ENCODE measurements at regions not wholly inside any gene's neighbourhood (a gene's known extent, or its start where the extent isn't known, plus 50 kb on each side); places are given as distances from the start of the nearest gene placed in this dataset.
"Not testable (repeated sequence)": the region's sequence is repeated elsewhere in the genome, so short reads cannot be mapped to it uniquely, and the experiment has no call there.

- H3K4me1 Mint-ChIP-seq (ENCODE audit: low read depth in 2 of 2); H3K27ac Mint-ChIP-seq; H3K4me3 Mint-ChIP-seq; H3K9me3 Mint-ChIP-seq; H3K27me3 Mint-ChIP-seq; ATAC-seq; H3K36me3 Mint-ChIP-seq: not testable (repeated sequence)
- DNase-seq (ENCODE audit: low spot score) = peak; percentile 66
Observed at GRCh38 chr5:71289946-71290345, 165.5 kb upstream of the BDP1 start.

DNA sequence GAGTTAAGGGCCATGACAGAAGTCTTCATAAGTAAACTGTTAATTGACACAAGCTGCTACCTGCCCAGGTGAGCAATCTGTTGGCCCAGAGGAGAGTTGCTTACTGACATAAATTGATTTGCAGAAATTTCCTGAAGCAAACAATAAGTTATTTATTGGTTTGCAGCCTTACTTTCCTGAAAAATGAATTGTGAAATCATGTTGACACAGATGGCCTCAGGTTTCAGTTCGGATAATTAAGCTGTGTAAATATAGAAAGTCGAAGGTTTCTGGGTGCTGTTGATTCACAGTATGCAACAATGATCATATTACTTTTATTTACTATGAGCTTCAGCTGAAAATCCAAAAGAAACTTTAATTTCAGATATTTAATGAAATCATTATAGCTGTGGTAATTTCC lies 164.5 kb upstream of the BDP1 start:
- not testable (repeated sequence) for H3K36me3 Mint-ChIP-seq; H3K4me1 Mint-ChIP-seq (ENCODE audit: low read depth in 2 of 2); H3K4me3 Mint-ChIP-seq; H3K9me3 Mint-ChIP-seq; H3K27ac Mint-ChIP-seq; H3K27me3 Mint-ChIP-seq; ATAC-seq; DNase-seq (ENCODE audit: low spot score)

Measured in natural killer cell treated with Interleukin-12 subunit alpha and Interleukin-12 subunit beta and Interleukin-15 and Interleukin-18, amount 100 ng/mL, for 72 hours (primary cell).